GM18498 (cell line): ENCODE measurements at regions not wholly inside any gene's neighbourhood (a gene's known extent, or its start where the extent isn't known, plus 50 kb on each side); places are given as distances from the start of the nearest gene placed in this dataset.
"Not testable (repeated sequence)": the region's sequence is repeated elsewhere in the genome, so short reads cannot be mapped to it uniquely, and the experiment has no call there.

Experiments
- ATAC-seq: cut with Tn5 transposase; IDR thresholded peaks from one replicate; pipeline ENCODE4 v1.9.1; 2021; ENCODE audit warnings: mild to moderate bottlenecking, moderate library complexity; ENCODE audit not compliant: unreplicated experiment

- ATAC-seq, result not testable (repeated sequence)
These were observed 1673.2 kb upstream of the B3GALT2 start for GRCh38 chr1:194859481-194860154.

- not testable (repeated sequence) for ATAC-seq
These were observed 1672.5 kb upstream of the B3GALT2 start for GRCh38 chr1:194858811-194859480.

- ATAC-seq, result no peak
These were observed 1671.0 kb upstream of the B3GALT2 start for GRCh38 chr1:194857413-194857812.

GRCh38 chr1:194848846-194849245 is 1662.4 kb upstream of the B3GALT2 start:
- no peak for ATAC-seq

GRCh38 chr1:194846488-194846887 is 1660.1 kb upstream of the B3GALT2 start:
- ATAC-seq, result peak; percentile 90

- ATAC-seq, result no peak
These were observed 1656.7 kb upstream of the B3GALT2 start for GRCh38 chr1:194843077-194843476.

GRCh38 chr1:194833111-194833510 is 1646.7 kb upstream of the B3GALT2 start:
- ATAC-seq, result no peak

- not testable (repeated sequence) for ATAC-seq
These were observed 1645.2 kb upstream of the B3GALT2 start for GRCh38 chr1:194831595-194831994.

GRCh38 chr1:194830387-194830786 is 1644.0 kb upstream of the B3GALT2 start:
- ATAC-seq, result peak; percentile 91

- no peak for ATAC-seq
These were observed 1643.1 kb upstream of the B3GALT2 start for GRCh38 chr1:194829492-194829891.

- no peak for ATAC-seq
These were observed 1639.0 kb upstream of the B3GALT2 start for GRCh38 chr1:194825382-194825781.

GRCh38 chr1:194821091-194821490 is 1634.7 kb upstream of the B3GALT2 start:
- ATAC-seq, result no peak

- no peak for ATAC-seq
These were observed 1632.3 kb upstream of the B3GALT2 start for GRCh38 chr1:194818674-194819073.

GRCh38 chr1:194816859-194817258 is 1630.4 kb upstream of the B3GALT2 start:
- ATAC-seq, result no peak

- ATAC-seq, result no peak
These were observed 1626.7 kb upstream of the B3GALT2 start for GRCh38 chr1:194813096-194813495.

GRCh38 chr1:194809665-194810064 is 1623.3 kb upstream of the B3GALT2 start:
- ATAC-seq, result peak; percentile 63

- ATAC-seq, result no peak
These were observed 1622.8 kb upstream of the B3GALT2 start for GRCh38 chr1:194809215-194809614.

GRCh38 chr1:194807530-194808220 is 1621.3 kb upstream of the B3GALT2 start:
- ATAC-seq, result no peak

- ATAC-seq, result no peak
These were observed 1616.2 kb upstream of the B3GALT2 start for GRCh38 chr1:194802572-194802971.

- ATAC-seq, result no peak
These were observed 1609.6 kb upstream of the B3GALT2 start for GRCh38 chr1:194795917-194796593.

- no peak for ATAC-seq
These were observed 1600.6 kb upstream of the B3GALT2 start for GRCh38 chr1:194787001-194787400.
